ENCODE measurements at regions not wholly inside any gene's neighbourhood (a gene's known extent, or its start where the extent isn't known, plus 50 kb on each side); places are given as distances from the start of the nearest gene placed in this dataset.
"Not testable (repeated sequence)": the region's sequence is repeated elsewhere in the genome, so short reads cannot be mapped to it uniquely, and the experiment has no call there.

- DNase-seq, result no peak
Measured at GRCh38 chr3:153624310-153625030, 462.4 kb downstream of the RAP2B start.

GRCh38 chr3:153625506-153625905 lies 463.5 kb downstream of the RAP2B start:
- no peak for DNase-seq

- DNase-seq, result no peak
Measured at GRCh38 chr3:153626158-153626557, 464.1 kb downstream of the RAP2B start.

GRCh38 chr3:153628591-153628990 lies 466.6 kb downstream of the RAP2B start:
- no peak for DNase-seq

GRCh38 chr3:153629148-153629547 lies 467.1 kb downstream of the RAP2B start:
- no peak for DNase-seq

GRCh38 chr3:153631102-153631501 lies 469.1 kb downstream of the RAP2B start:
- no peak for DNase-seq

GRCh38 chr3:153631664-153632063 lies 469.6 kb downstream of the RAP2B start:
- DNase-seq, result no peak

GRCh38 chr3:153633407-153633806 lies 471.4 kb downstream of the RAP2B start:
- DNase-seq, result no peak

GRCh38 chr3:153634683-153635082 lies 472.7 kb downstream of the RAP2B start:
- DNase-seq, result no peak

GRCh38 chr3:153639631-153640030 lies 477.6 kb downstream of the RAP2B start:
- no peak for DNase-seq

- no peak for DNase-seq
Measured at GRCh38 chr3:153640689-153641665, 479.0 kb downstream of the RAP2B start.

GRCh38 chr3:153642576-153642975 lies 478.6 kb upstream of the ARHGEF26 start:
- DNase-seq, result not testable (repeated sequence)

GRCh38 chr3:153643471-153643870 lies 477.7 kb upstream of the ARHGEF26 start:
- not testable (repeated sequence) for DNase-seq

GRCh38 chr3:153649286-153649839 lies 471.8 kb upstream of the ARHGEF26 start:
- no peak for DNase-seq

GRCh38 chr3:153652076-153652475 lies 469.1 kb upstream of the ARHGEF26 start:
- no peak for DNase-seq

- no peak for DNase-seq
Measured at GRCh38 chr3:153657046-153657445, 464.1 kb upstream of the ARHGEF26 start.

- DNase-seq, result no peak
Measured at GRCh38 chr3:153657461-153657860, 463.7 kb upstream of the ARHGEF26 start.

- no peak for DNase-seq
Measured at GRCh38 chr3:153658136-153658535, 463.1 kb upstream of the ARHGEF26 start.

- DNase-seq, result no peak
Measured at GRCh38 chr3:153666991-153667740, 454.0 kb upstream of the ARHGEF26 start.

GRCh38 chr3:153669527-153669926 lies 451.7 kb upstream of the ARHGEF26 start:
- no peak for DNase-seq

GRCh38 chr3:153670577-153670976 lies 450.6 kb upstream of the ARHGEF26 start:
- DNase-seq, result no peak

- no peak for DNase-seq
Measured at GRCh38 chr3:153673853-153674252, 447.3 kb upstream of the ARHGEF26 start.

GRCh38 chr3:153679714-153680113 lies 441.5 kb upstream of the ARHGEF26 start:
- DNase-seq, result no peak

Data from activated CD4-positive, CD25-positive, alpha-beta regulatory T cell treated with anti-CD3 and anti-CD28 coated beads, Interleukin-2, amount 50 U/mL, for 72 hours (primary cell).